AG09319 (cell line): ENCODE measurements at regions not wholly inside any gene's neighbourhood (a gene's known extent, or its start where the extent isn't known, plus 50 kb on each side); places are given as distances from the start of the nearest gene placed in this dataset.

Experiments used
- DNase-seq: peaks from one replicate; pipeline ENCODE4 v3.0.0-alpha.2; 2010; ENCODE audit warnings: low read depth; ENCODE audit errors: extremely low read depth
- TF ChIP-seq, protein P1 (sequence below): IDR thresholded peaks from 2 replicates; pipeline ENCODE4 v1.5.1; 2011; ENCODE audit warnings: low read depth, mild to moderate bottlenecking, inconsistent platforms, low read length, moderate library complexity

DNA sequence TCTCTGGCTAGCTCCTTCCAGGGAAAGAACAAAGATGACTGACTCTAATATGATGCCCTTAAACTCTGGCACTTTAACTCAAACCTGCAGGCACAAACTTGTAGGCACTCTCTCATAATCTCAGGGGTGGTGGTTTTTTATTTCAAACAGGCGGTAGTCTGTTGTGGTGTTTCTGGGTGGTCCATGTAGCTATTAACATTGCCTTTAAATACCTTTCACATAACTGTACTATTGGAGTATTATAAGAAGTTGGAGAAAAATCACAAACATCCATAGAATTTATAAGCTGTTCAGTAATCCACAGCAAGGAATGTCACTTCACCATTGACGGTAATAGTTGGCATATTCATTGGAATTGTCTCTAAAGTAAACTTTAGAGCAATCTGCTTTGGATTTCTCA lies 204.2 kb upstream of the PDE5A start:
- no peak for DNase-seq
- TF ChIP-seq, protein P1, sequence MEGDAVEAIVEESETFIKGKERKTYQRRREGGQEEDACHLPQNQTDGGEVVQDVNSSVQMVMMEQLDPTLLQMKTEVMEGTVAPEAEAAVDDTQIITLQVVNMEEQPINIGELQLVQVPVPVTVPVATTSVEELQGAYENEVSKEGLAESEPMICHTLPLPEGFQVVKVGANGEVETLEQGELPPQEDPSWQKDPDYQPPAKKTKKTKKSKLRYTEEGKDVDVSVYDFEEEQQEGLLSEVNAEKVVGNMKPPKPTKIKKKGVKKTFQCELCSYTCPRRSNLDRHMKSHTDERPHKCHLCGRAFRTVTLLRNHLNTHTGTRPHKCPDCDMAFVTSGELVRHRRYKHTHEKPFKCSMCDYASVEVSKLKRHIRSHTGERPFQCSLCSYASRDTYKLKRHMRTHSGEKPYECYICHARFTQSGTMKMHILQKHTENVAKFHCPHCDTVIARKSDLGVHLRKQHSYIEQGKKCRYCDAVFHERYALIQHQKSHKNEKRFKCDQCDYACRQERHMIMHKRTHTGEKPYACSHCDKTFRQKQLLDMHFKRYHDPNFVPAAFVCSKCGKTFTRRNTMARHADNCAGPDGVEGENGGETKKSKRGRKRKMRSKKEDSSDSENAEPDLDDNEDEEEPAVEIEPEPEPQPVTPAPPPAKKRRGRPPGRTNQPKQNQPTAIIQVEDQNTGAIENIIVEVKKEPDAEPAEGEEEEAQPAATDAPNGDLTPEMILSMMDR = no peak

DNA sequence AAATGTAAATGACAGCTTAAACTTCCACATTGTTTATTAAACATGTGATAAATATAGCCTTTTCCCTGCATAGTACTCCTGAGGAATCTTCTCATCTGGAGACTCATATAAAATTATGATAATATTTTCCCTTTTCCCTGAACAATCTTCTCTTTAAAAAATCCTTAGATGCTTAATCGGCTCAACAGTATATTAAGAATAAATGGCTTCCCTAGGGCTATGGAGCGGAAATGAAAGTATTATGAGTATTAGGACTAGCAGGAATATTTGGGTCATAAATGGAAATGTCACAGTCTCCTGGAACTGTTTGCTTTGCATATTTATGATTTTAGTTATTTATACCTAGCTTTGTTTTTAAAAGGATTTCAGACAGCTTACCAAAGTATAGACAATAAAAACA lies 200.7 kb upstream of the PDE5A start:
- DNase-seq = no peak
- TF ChIP-seq, protein P1 = no peak

DNA sequence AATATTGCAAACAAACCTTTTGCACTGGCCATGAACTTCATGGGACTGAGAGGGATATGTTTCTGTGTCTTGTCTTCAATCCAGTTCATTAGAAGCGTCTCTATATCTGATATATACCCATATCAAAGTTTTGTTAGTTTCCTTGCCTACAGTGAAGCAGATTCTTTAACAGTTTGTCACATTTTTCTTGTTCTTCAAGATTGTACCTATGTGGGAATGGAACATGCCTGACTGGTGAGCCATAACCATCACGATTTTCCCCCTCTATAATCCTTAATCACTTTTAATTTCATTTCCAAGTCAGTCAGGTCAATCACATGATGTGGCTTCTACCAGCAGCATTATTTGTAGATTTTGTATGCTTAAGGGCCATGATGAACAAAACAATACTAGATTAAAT lies 197.1 kb upstream of the PDE5A start:
- DNase-seq = no peak
- TF ChIP-seq, protein P1 = no peak

DNA sequence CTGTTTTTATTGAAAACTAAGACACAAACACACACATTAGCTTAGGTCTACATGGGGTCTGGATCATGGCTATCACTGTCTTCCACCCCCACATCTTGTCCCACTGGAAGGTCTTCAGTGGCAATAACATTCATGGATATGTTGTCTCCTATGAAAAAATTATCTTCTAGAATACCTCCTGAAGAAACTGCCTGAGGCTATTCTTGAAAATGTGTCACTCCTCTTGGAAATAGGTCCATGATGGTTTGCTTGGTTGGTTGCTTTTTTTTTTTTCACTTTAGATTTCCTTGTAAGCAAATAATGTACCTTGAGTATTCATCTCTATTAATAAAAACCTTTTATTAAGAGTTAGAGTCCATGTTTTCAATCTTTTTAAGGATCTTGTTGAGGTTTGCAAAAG lies 195.3 kb upstream of the PDE5A start:
- DNase-seq = no peak
- TF ChIP-seq, protein P1 = no peak

DNA sequence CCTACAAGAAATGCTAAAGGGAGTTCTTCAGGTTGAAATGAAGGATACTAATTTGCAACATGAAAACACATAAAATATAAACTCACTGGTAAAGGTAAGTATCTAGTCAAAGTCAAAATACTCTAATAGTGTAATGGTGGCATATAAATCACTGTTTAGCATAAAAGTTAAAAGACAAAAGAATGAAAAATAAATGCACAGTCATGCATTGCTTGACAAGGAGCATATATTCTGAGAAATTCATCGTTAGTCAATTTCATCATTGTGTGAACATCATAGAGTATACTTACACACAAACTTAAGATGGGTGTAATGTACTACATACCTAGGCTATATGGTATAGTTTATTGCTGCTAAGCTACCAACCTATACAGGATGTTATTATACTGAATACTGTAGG lies 194.4 kb upstream of the PDE5A start:
- no peak for DNase-seq

DNA sequence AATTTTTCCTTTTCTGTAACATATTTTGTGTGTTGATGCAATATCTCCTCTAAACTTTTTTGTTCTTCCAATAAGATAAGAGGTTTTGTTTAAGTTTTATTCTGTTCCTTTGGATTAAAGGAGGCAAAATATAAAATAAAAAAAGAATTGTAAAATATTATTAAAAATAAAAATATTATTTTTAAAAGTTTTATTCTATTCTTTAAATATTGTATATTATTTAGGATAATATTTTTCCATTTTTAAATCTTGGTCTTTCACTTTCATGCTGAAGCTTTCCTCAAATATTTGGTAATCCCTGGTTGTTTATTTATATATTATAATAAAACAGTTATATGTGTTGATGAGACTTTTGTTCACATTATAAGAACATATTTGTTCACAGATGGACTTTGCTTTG lies 187.9 kb upstream of the PDE5A start:
- DNase-seq = no peak

More for the DNA sequence above, 194.4 kb upstream of the PDE5A start:
- TF ChIP-seq, protein P1 = no peak

DNA sequence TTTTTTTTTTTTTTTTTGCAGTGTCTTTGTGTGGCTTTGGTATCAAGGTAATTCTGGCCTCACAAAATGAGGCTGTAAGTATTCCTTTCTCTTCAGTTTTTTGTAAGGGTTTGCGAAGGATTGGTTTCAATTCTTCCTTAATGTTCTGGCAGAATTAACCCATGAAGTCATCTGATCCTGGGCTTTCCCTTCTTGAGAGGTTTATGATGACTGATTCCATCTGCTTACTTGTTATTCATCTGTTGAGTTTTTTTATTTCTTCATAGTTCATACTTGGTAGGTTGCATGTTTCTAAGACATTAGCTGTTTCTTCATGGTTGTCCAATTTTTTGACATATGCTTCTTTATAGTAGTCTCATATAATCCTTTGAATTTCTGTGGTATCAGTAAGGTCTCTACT lies 181.4 kb upstream of the PDE5A start:
- TF ChIP-seq, protein P1 = no peak
- DNase-seq = no peak

More for the DNA sequence above, 187.9 kb upstream of the PDE5A start:
- TF ChIP-seq, protein P1 = no peak
